Fibroblast of pulmonary artery (primary cell): ENCODE measurements at regions not wholly inside any gene's neighbourhood (a gene's known extent, or its start where the extent isn't known, plus 50 kb on each side); places are given as distances from the start of the nearest gene placed in this dataset.

Source experiments
- DNase-seq: peaks from one replicate; pipeline ENCODE4 v3.0.0-alpha.2; 2010; ENCODE audit warnings: low read depth
- H3K4me3 ChIP-seq: replicated peaks from 2 replicates; pipeline ENCODE4 v1.5.1; 2011; ENCODE audit warnings: low read depth, mild to moderate bottlenecking, control low read depth, low read length, moderate library complexity
- TF ChIP-seq, protein P1 (sequence below): IDR thresholded peaks from 2 replicates; pipeline ENCODE4 v1.5.1; 2011; ENCODE audit warnings: mild to moderate bottlenecking, control low read depth, low read length, inconsistent platforms; ENCODE audit errors: missing control alignments

GRCh38 chr16:54605536-54606066, 319.0 kb upstream of the IRX3 start:
- TF ChIP-seq, protein P1, sequence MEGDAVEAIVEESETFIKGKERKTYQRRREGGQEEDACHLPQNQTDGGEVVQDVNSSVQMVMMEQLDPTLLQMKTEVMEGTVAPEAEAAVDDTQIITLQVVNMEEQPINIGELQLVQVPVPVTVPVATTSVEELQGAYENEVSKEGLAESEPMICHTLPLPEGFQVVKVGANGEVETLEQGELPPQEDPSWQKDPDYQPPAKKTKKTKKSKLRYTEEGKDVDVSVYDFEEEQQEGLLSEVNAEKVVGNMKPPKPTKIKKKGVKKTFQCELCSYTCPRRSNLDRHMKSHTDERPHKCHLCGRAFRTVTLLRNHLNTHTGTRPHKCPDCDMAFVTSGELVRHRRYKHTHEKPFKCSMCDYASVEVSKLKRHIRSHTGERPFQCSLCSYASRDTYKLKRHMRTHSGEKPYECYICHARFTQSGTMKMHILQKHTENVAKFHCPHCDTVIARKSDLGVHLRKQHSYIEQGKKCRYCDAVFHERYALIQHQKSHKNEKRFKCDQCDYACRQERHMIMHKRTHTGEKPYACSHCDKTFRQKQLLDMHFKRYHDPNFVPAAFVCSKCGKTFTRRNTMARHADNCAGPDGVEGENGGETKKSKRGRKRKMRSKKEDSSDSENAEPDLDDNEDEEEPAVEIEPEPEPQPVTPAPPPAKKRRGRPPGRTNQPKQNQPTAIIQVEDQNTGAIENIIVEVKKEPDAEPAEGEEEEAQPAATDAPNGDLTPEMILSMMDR, result no peak
- H3K4me3 ChIP-seq, result no peak overlapping the region
- DNase-seq, result no peak

GRCh38 chr16:54602666-54603065, 316.1 kb upstream of the IRX3 start:
- TF ChIP-seq, protein P1, result no peak
- no peak overlapping the region for H3K4me3 ChIP-seq
- no peak for DNase-seq

DNA sequence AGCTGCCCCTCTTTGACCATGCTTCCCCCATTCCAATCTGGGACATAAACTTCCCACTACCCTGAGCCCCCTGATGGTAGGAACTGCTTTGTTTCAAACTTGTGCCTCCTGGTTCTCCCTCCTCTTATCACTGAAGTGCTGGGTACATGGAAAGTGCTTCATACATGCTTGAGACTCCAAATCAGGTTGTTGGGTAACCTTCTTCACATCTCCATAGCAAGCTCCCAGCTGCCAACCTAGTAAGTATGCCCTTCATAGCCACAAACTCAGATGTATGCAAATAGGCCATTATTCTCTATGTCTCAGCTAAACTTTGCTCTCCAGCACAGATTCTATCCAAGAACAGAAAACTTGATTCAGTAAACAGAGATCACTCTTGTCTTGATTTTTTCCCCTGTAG, 310.6 kb upstream of the IRX3 start:
- no peak overlapping the region for H3K4me3 ChIP-seq
- DNase-seq, result no peak
- TF ChIP-seq, protein P1, result no peak

DNA sequence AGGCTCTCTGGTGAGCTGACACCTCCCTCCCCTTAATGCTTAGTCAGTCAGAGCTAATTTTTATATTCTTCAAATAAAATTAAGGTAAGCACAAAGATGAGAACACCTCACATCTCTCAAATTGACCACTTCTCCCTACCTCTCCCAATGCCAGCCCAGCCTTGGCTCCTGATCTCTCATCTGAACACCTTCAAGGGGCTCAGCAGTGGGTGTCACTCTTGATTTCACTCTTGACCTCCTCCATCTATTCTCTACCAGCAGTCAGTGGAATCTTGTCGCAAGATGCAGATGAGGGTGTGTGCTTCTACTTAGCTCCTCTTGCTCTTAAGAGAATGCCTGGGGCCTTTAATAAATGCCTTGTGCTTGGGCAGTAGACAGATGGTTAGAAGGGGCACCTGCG, 309.0 kb upstream of the IRX3 start:
- TF ChIP-seq, protein P1, result no peak
- no peak for DNase-seq

GRCh38 chr16:54594601-54595391, 308.2 kb upstream of the IRX3 start:
- H3K4me3 ChIP-seq, result no peak overlapping the region
- no peak for DNase-seq
- TF ChIP-seq, protein P1, result no peak

More for the DNA sequence above, 309.0 kb upstream of the IRX3 start:
- no peak overlapping the region for H3K4me3 ChIP-seq

GRCh38 chr16:54591816-54592246, 305.2 kb upstream of the IRX3 start:
- TF ChIP-seq, protein P1, result no peak
- no peak for DNase-seq
- H3K4me3 ChIP-seq, result no peak overlapping the region
